Activated T-cell treated with anti-CD3 and anti-CD28 coated beads, Interleukin-2, amount 50 U/mL, for 1 hour (primary cell): ENCODE measurements at regions not wholly inside any gene's neighbourhood (a gene's known extent, or its start where the extent isn't known, plus 50 kb on each side); places are given as distances from the start of the nearest gene placed in this dataset.

Source experiments
- DNase-seq: peaks from one replicate; pipeline ENCODE4 v3.0.0-alpha.2; 2020

GRCh38 chr14:94682061-94682516 is 69.9 kb downstream of the SERPINA3 start:
- DNase-seq, result no peak

GRCh38 chr14:94681300-94682060 is 69.3 kb downstream of the SERPINA3 start:
- no peak for DNase-seq

- no peak for DNase-seq
These were observed 68.7 kb downstream of the SERPINA3 start for GRCh38 chr14:94680862-94681288.

GRCh38 chr14:94679937-94680861 is 68.0 kb downstream of the SERPINA3 start:
- DNase-seq, result no peak

- no peak for DNase-seq
These were observed 67.1 kb downstream of the SERPINA3 start for GRCh38 chr14:94679106-94679810.

GRCh38 chr14:94677747-94678146 is 65.6 kb downstream of the SERPINA3 start:
- no peak for DNase-seq

- DNase-seq, result no peak
These were observed 65.0 kb downstream of the SERPINA3 start for GRCh38 chr14:94677213-94677612.

- DNase-seq, result no peak
These were observed 64.4 kb downstream of the SERPINA3 start for GRCh38 chr14:94676495-94677185.

- DNase-seq, result no peak
These were observed 62.8 kb downstream of the SERPINA3 start for GRCh38 chr14:94675036-94675435.

- no peak for DNase-seq
These were observed 61.6 kb downstream of the SERPINA3 start for GRCh38 chr14:94673781-94674231.
